HG03066 (cell line): ENCODE measurements at regions not wholly inside any gene's neighbourhood (a gene's known extent, or its start where the extent isn't known, plus 50 kb on each side); places are given as distances from the start of the nearest gene placed in this dataset.

Source experiments
- ATAC-seq: cut with Tn5 transposase; IDR thresholded peaks from one replicate; pipeline ENCODE4 v1.9.1; 2021; ENCODE audit warnings: low read depth; ENCODE audit not compliant: unreplicated experiment

- no peak for ATAC-seq
Measured at GRCh38 chr2:64311948-64312621, 141.9 kb upstream of the LGALSL start.

DNA sequence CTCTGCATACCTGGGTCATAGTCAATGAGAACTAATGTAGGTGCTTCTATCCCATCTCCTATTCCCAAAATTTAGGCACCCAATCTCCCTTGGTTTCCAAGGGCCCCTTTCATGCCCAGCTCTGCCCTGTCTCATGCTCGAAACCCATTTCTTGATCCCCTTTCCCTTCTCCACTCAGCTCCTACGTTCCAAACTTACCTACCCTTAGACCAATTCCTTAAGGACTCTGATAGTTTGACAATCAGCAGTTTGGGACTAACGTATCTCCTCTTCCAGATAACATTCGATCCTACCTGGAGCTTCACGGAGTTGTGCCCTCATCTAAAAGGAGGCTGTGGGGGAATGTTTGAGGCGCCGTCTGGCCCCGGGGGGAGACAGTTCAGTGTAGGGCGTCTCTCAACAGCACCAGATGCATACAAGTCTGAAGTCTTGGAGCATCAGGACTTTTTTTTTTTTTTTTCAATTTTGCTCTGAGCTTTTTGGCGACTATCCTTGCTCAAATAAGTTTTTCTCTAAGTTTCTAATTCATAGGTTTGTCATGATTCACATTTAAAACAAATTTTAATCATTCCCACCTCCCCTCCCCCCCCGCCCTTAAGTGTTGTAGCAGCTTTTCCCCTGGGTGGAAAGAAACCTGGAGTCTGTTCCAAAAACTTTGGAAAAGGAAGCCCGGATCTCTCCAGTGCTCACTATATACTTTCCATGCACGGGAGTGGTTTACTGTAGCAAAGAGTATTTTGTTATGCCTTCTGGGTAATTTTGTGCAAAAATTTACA lies 141.2 kb upstream of the LGALSL start:
- ATAC-seq = no peak

- no peak for ATAC-seq
Measured at GRCh38 chr2:64313398-64313723, 140.6 kb upstream of the LGALSL start.

- ATAC-seq = no peak
Measured at GRCh38 chr2:64315291-64315960, 138.5 kb upstream of the LGALSL start.

DNA sequence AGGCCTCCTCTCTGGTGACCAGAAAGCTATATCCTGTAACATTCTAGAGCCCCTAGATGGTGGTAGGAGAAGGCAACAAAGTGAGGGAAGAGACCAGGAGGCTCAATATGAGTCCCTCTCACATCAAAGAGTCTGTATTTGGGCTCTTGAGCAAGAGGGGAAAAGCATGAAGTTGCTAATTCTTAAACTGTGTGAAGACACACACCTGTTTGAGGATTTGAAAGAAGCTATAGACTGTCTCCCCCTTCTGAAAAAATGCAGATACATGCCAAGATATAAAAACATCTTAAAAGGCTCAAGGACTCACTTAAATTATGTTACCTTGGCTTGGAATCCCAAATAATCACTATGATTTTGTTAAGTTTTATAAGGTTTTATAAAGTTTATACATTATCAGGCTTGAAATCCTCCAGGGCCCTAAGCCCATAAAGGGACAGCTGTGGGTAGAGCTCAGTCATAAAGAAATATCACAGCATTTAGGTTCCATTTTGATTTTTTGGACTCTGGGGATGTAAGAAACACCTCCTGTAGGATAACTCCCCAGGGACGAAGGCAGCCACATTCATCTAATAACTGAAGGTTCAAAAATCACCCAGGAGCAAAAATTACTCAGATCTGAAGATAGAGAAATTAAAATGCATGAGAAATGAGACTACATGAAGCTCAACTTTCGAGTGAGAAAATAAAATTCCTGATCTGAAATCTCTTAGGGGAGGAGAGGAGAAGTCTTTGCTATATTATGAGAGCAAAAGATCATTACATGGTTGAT lies 136.1 kb upstream of the LGALSL start:
- ATAC-seq = no peak

GRCh38 chr2:64318476-64318748 lies 135.6 kb upstream of the LGALSL start:
- no peak for ATAC-seq

GRCh38 chr2:64319896-64320295 lies 134.1 kb upstream of the LGALSL start:
- ATAC-seq = no peak

DNA sequence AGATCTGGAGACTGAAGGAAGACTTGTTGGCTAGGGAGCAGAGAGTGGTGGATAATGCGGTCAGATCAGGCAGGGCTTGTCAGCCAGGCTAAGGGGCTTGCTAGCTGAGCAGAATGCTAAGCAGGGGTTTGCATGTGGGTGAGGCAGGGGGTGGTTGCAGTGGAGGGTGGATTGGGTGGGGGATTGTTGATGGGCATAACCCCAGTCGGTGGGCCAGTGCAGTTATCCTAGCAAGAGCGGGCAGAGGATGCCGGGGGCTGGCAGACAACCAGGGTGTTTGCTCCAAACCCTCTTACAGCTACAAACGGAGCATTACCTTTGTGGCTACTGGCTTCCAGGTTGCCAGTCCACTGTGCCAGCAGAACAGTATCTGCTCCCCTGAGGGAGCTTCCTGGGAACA lies 131.5 kb upstream of the LGALSL start:
- no peak for ATAC-seq

GRCh38 chr2:64323197-64323596 lies 130.8 kb upstream of the LGALSL start:
- no peak for ATAC-seq

DNA sequence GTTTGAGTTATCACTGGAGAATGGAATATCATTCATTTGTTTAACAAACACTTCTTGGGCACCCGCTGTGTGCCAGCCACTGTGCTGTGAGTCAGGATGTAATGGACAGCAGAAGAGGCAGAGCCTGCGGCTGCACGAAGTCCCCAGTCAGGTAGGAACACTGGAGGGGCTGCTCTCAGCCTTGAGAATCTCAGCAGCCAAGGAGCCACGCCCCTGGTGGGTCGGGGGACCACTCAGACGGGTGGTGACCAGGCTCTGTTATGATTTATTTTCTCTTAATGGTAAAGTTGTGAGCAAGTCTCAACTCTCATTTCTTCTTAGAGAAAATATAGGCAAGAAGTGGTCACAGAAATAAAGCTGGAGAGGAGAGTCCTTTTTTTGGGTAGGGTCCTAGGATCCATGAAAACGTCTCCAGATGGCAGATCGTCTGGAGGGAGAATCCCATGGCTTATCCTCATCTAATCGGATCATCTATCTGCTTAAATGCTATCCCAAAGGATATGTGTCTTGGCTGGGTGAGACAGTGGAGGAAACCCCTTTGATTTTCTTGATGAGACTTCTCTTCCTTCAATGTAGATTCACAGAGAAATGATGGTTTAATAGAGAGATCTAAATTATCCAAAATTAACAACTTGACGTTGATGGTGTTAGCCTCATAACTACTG lies 129.1 kb upstream of the LGALSL start:
- ATAC-seq = no peak

DNA sequence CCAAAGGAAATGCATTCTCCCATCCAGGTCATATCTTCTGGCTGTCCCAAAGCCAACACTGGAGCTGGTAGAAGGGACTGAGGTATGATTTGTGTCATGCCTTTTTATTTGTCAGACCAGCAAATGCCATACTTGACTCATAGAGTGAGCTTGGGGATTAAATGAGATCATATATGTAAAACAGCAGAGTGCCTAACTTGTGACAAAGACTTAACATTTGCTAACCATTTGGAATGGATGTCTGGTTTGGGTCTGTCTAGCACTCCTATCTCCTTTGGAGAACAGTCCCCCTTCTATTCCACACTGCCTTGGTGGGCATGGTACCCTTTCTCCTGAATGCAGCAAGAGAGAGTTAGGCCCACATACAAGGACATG lies 128.5 kb upstream of the LGALSL start:
- no peak for ATAC-seq

GRCh38 chr2:64325852-64326577 lies 127.9 kb upstream of the LGALSL start:
- peak; percentile 84 for ATAC-seq

- no peak for ATAC-seq
Measured at GRCh38 chr2:64326578-64327050, 127.3 kb upstream of the LGALSL start.

GRCh38 chr2:64327129-64327509 lies 126.8 kb upstream of the LGALSL start:
- ATAC-seq = no peak

DNA sequence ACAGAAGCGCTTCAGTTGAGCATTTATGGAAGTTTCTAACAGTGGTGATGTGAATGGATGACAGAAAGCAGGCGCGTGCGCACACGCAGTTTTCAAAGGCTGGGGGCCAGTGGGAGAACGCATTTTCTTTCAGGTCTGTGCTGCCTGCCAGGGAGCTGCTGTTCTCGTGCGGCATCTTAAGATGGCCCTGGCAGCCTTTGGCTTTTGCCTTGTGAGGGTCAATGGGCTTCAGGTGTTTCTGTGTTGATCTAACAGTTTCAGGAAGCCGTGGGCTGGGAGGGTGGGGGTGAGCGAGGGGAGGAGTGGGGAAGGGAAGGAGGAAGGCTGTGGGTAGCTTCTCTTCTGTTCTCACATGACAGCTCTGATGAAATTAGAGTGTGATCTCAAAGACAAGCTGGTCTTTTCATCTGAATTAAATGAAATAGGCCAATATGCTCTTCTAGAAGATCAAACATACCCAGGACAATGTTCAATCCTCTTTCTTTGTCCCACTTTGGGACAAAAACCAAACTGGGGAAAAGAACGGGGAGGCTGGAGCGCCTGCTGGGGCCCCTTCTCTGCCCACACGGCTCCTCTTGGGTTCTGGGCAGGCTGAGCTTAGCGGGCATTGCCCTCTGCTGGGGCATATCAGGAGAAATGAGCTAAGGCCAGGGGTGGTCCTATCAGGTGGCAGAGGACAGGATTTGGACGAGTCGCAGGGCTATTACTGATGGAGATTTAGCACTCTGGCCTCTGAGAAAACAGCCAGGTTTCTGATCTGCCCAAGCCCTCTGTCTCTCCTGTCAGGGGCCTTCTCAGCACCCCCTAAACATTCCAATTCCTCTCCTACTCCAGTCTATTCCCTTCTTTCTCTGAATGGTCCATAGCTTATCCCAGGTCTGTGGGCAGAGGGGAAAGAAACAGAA lies 126.2 kb upstream of the LGALSL start:
- ATAC-seq = no peak

GRCh38 chr2:64328415-64328722 lies 125.6 kb upstream of the LGALSL start:
- no peak for ATAC-seq

DNA sequence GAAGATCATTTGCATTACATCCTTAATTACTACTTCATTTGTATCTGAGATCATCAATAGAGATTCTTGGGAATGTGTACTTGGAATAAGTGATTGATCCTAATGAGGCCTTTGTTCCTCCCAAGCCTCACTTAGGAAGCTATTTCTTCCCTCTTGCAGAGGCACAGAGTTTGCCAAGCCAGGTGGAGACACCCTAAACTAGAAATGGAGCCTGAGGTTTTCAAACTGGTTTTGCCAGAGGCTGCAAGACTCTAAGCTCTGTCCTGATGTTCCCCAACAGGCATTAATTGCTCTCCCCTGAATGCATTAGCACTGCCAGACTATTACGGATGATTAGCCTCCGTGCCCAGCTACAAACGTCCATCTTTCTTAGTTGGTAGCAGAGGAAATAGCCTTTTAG lies 125.2 kb upstream of the LGALSL start:
- no peak for ATAC-seq

GRCh38 chr2:64329848-64330247 lies 124.1 kb upstream of the LGALSL start:
- no peak for ATAC-seq
